Peyer's patch (tissue), 4 donors: ENCODE measurements at regions not wholly inside any gene's neighbourhood (a gene's known extent, or its start where the extent isn't known, plus 50 kb on each side); places are given as distances from the start of the nearest gene placed in this dataset.

Experiments used
- POLR2A ChIP-seq, 2 donors: fragments of 450-650 bp; IDR thresholded peaks; one replicate each; pipeline ENCODE4 v1.5.1; 2017; ENCODE audit warnings: antibody characterized with exemption in 2 of 2, mild to moderate bottlenecking in 2 of 2, moderate library complexity in 2 of 2
- TF ChIP-seq, protein P1 (sequence below), 6 experiments: fragments of 450-650 bp in 4 of 6; fragments of 200-600 bp in 2 of 6; sonication (generic) in 1 of 6; IDR thresholded peaks; one replicate each; pipeline ENCODE4 v1.5.1; 2017 to 2019; ENCODE audit warnings: antibody characterized with exemption in 6 of 6, mild to moderate bottlenecking in 3 of 6, moderate library complexity in 1 of 6

DNA sequence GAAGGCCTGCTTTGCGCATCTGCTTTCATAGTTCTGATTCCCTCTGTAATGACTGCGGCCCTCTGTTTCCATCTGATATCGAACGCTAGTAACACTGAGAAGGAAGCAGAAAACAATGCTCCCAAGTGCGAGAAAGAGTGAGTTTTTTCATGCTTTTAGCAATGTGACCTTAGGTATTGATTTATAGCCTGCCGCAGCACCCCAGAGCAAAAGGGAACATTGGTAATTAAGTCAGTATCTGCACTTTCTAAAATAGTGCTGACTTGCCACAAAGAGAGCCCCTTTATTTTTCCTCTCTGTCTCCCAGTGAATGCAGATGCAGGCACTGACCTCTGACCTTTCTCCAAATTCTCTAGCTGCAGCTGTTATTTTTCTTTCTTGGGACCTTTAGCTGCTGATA lies 129.8 kb downstream of the HDGFL1 start:
- TF ChIP-seq, protein P1, sequence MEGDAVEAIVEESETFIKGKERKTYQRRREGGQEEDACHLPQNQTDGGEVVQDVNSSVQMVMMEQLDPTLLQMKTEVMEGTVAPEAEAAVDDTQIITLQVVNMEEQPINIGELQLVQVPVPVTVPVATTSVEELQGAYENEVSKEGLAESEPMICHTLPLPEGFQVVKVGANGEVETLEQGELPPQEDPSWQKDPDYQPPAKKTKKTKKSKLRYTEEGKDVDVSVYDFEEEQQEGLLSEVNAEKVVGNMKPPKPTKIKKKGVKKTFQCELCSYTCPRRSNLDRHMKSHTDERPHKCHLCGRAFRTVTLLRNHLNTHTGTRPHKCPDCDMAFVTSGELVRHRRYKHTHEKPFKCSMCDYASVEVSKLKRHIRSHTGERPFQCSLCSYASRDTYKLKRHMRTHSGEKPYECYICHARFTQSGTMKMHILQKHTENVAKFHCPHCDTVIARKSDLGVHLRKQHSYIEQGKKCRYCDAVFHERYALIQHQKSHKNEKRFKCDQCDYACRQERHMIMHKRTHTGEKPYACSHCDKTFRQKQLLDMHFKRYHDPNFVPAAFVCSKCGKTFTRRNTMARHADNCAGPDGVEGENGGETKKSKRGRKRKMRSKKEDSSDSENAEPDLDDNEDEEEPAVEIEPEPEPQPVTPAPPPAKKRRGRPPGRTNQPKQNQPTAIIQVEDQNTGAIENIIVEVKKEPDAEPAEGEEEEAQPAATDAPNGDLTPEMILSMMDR (IDR thresholded peaks at IDR 0.05), result no peak
- TF ChIP-seq POLR2A (IDR thresholded peaks at IDR 0.05), result no peak
